Large intestine (tissue), 3 donors: ENCODE measurements at regions not wholly inside any gene's neighbourhood (a gene's known extent, or its start where the extent isn't known, plus 50 kb on each side); places are given as distances from the start of the nearest gene placed in this dataset.
A peak's percentile ranks its signal among the peaks of the same experiment; 100 is the strongest.

ENCODE experiments used
- DNase-seq, 2 donors: peaks; one replicate each; pipeline versions ENCODE4 v3.0.0 to v3.0.0-alpha.2; 2013
- H3K27ac ChIP-seq: one replicate; pipeline ENCODE4 v1.5.1; 2013; ENCODE audit warnings: low read length
- H3K27me3 ChIP-seq: 2 replicates; pipeline ENCODE4 v1.6.1; 2013; ENCODE audit warnings: low read length; ENCODE audit not compliant: control insufficient read depth, insufficient read depth
- H3K36me3 ChIP-seq: 2 replicates; pipeline ENCODE4 v1.6.1; 2013; ENCODE audit warnings: low read length; ENCODE audit not compliant: control insufficient read depth, insufficient read depth
- H3K4me1 ChIP-seq: one replicate; pipeline ENCODE4 v1.6.1; 2013; ENCODE audit warnings: low read length; ENCODE audit not compliant: control insufficient read depth, insufficient read depth
- H3K4me3 ChIP-seq: one replicate; pipeline ENCODE4 v1.5.1; 2013; ENCODE audit warnings: low read length
- H3K9me3 ChIP-seq: one replicate; pipeline ENCODE4 v1.6.1; 2013; ENCODE audit warnings: mild to moderate bottlenecking, low read depth, low read length, moderate library complexity; ENCODE audit not compliant: control insufficient read depth
- WGBS: methylation state at CpG from one replicate; pipeline ENCODE4 v1.1.5; 2013; ENCODE audit warnings: low lambda C conversion rate; ENCODE audit not compliant: insufficient coverage; 5-methylcytosine and 5-hydroxymethylcytosine counted together

DNA sequence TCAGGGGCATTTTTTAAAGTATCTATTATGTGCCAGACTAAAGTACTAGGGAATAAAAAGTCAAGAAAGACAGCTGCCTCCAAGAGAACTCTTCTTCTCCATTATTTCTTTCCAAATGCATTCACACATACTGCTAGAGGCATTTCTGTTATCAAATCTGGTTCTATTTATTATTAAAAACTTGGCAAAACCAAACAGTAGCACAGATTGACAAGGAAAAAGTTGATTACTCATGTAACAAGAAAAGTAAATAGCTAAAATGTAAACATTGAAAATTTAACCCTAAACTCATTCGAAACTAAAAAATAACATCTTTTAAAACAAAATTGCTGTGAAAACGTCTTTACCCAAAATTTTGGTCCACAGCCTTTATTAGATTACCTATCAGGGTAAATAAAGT lies 132.9 kb upstream of the GUCY1A2 start:
- Histone ChIP-seq H3K4me1 (no peaks in the 10 kb centered on the region), H3K27ac (no peak overlapping the region), H3K36me3 (no peaks in the 10 kb centered on the region), H3K4me3 (no peak overlapping the region), H3K27me3 (no peaks in the 10 kb centered on the region), H3K9me3 (no peaks in the 10 kb centered on the region)
- no peak for DNase-seq
- WGBS = 93% methylated on average over 2 of the region's 2 CpGs

- WGBS = no CpG with 5 or more reads among the region's 3 CpGs
- H3K9me3 ChIP-seq = no peaks in the 10 kb centered on the region
- H3K27me3 ChIP-seq = no peaks in the 10 kb centered on the region
- no peak for DNase-seq
- H3K4me1 ChIP-seq = no peaks in the 10 kb centered on the region
- no peak overlapping the region for H3K4me3 ChIP-seq
- no peak overlapping the region for H3K27ac ChIP-seq
- no peaks in the 10 kb centered on the region for H3K36me3 ChIP-seq
These were observed 122.7 kb upstream of the GUCY1A2 start for GRCh38 chr11:107140983-107141382.

DNA sequence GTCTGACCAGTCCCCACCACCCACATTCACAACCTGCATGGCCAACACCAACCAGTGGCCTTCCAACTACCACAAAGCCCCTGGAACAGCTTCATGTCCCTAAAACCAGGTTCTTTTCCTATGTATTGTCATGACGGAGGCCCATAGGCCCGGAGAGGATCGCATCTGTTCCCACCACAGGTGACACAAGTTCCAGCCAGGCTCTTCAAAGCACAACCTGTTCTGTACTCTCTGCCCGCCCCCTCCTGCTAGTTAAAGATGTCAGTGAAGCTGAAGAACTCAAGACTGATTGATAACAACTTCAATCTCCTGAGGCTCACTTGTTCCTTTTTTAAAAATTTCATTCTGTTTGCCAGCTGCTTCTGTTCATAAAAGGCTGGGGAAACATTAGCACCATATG lies 121.1 kb upstream of the GUCY1A2 start:
- no CpG with 5 or more reads among the region's 4 CpGs for WGBS
- Histone ChIP-seq H3K27ac (no peak overlapping the region), H3K36me3 (no peaks in the 10 kb centered on the region), H3K4me3 (no peak overlapping the region), H3K27me3 (no peaks in the 10 kb centered on the region), H3K4me1 (no peaks in the 10 kb centered on the region), H3K9me3 (no peaks in the 10 kb centered on the region)
- DNase-seq = no peak

GRCh38 chr11:107136892-107137291 lies 118.6 kb upstream of the GUCY1A2 start:
- no peak overlapping the region for H3K4me3 ChIP-seq
- no peak for DNase-seq
- H3K4me1 ChIP-seq = peaks cover 8% of the 10 kb centered on the region
- H3K27me3 ChIP-seq = no peaks in the 10 kb centered on the region
- H3K27ac ChIP-seq = no peak overlapping the region
- no peaks in the 10 kb centered on the region for H3K9me3 ChIP-seq
- H3K36me3 ChIP-seq = no peaks in the 10 kb centered on the region
- no CpG with 5 or more reads among the region's 2 CpGs for WGBS

DNA sequence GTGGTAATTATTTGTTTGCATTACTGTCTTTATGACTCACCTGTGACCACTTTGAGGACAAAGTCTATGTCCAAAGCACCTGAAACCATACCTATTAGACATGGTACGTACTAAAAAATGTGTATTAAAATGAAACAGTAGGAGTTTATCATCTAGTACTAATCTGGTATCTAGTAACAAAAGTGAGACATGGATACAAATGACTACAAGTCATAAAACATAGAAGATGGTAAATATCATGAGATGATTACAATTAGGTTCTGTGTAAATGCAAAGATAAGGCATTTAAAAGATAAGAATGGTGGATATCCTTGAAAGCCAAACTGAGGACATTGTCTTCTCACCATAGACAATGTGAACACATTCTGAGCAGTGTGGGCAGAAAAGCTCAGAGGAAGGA lies 113.5 kb upstream of the GUCY1A2 start:
- peak; percentile 44 to 82 for DNase-seq
- no peaks in the 10 kb centered on the region for H3K27me3 ChIP-seq
- no CpG with 5 or more reads among the region's 1 CpG for WGBS

GRCh38 chr11:107123022-107123421 lies 104.7 kb upstream of the GUCY1A2 start:
- H3K27ac ChIP-seq = no peak overlapping the region
- WGBS = no CpG with 5 or more reads among the region's 1 CpG
- no peaks in the 10 kb centered on the region for H3K36me3 ChIP-seq
- no peak overlapping the region for H3K4me3 ChIP-seq
- peaks cover 3% of the 10 kb centered on the region for H3K9me3 ChIP-seq
- H3K4me1 ChIP-seq = no peaks in the 10 kb centered on the region
- H3K27me3 ChIP-seq = no peaks in the 10 kb centered on the region
- no peak for DNase-seq

More for the DNA sequence above, 113.5 kb upstream of the GUCY1A2 start:
- Histone ChIP-seq H3K9me3 (no peaks in the 10 kb centered on the region), H3K4me3 (no peak overlapping the region), H3K27ac (peak overlapping the region; percentile 45), H3K4me1 (peaks cover 11% of the 10 kb centered on the region), H3K36me3 (no peaks in the 10 kb centered on the region)

DNA sequence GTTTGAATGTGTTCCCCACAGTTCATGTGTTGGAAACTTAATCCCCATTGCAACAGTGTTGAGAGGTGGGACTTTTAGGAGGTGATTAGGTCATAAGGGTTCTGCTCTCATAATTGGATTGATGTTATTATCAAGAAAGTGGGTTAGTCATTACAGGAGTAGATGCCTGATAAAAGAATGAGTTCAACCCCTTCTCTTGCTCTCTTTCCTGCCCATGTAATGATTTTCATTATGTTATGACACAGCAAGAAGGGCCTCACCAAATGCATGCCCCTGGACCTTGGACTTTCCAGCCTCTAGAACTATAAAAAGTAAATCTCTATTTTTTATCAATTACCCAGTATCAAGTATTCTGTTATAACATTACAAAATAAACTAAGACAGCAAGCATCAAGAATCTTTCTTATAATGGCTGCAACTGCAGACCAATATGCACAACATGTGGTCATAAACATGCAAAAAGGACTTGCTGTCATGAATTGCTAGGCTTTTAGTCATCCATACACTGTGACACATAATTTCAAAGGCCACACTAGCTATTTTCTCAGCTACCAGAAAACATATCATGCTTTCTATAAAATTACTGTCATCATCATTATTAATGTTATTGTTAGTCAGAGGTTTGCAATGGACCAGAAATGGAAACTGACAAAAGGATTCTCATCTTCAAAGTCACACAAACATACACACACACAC lies 99.9 kb upstream of the GUCY1A2 start:
- no peaks in the 10 kb centered on the region for H3K4me1 ChIP-seq
- H3K27ac ChIP-seq = peak overlapping the region; percentile 20
- H3K9me3 ChIP-seq = no peaks in the 10 kb centered on the region
- no peaks in the 10 kb centered on the region for H3K27me3 ChIP-seq
- H3K36me3 ChIP-seq = no peaks in the 10 kb centered on the region
- peak in 1 of 2 donors; percentile 55 for DNase-seq
- no peak overlapping the region for H3K4me3 ChIP-seq

DNA sequence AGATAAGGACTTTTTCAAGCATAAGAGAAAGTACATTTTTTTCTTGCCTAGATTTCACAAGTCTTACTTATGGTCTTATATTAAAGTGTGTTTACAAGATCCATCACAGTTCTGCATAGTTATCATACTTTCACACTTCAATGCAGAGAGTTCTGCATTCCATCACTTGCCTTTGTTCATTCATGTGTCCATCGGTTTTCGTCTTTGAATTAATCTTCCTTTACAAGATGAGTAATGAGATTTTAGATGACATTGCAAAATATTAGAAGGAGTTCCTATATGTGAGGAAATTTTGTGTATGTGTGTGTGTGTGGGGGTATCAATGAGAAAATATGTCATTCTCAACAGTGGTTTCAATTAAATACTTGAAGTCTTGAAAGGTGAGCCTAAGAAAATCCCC lies 98.1 kb upstream of the GUCY1A2 start:
- Histone ChIP-seq H3K4me3 (no peak overlapping the region), H3K4me1 (no peaks in the 10 kb centered on the region), H3K27ac (no peak overlapping the region), H3K9me3 (no peaks in the 10 kb centered on the region), H3K36me3 (no peaks in the 10 kb centered on the region), H3K27me3 (no peaks in the 10 kb centered on the region)
- no peak for DNase-seq
- WGBS = 86% methylated on average over 2 of the region's 2 CpGs

DNA sequence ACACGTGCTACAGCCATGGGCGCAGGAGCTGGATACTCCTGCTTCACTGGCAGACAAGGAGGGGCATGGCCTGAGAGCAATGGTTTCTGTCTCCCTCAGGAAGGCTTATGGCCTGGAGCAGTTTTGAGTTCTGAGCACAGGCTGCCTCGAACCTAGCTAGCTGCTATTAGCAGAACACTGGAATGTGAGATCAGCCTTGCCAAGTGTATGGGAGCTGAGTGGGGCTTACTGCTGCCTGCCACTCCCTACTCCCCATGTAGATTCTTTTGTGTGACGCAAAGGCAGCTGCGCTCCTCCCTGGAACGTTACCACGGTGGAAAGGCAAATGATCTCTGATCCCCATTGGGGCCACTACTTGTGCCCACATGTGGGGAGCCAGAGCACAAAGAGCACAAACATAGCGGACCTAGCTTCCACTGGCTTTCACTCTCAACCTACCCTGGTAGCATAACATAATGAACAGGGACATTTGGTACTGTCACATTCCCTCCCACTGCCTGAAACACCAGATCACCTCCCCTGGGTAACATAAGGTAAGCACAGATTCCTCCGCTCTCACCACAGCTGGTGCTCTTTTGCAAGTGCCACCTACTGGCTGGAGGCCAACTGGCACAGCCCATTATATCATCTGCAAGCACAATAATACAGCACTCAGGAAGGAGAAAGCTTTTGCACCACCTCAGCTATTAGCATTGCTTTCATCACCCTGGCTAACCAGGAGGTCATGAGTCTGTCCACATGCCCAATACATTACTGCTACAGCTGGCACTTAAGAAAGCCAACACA lies 84.6 kb upstream of the GUCY1A2 start:
- Histone ChIP-seq H3K27me3 (no peaks in the 10 kb centered on the region), H3K27ac (no peak overlapping the region), H3K4me3 (no peak overlapping the region), H3K4me1 (no peaks in the 10 kb centered on the region), H3K36me3 (no peaks in the 10 kb centered on the region), H3K9me3 (no peaks in the 10 kb centered on the region)
- no CpG with 5 or more reads among the region's 9 CpGs for WGBS
- DNase-seq = no peak

DNA sequence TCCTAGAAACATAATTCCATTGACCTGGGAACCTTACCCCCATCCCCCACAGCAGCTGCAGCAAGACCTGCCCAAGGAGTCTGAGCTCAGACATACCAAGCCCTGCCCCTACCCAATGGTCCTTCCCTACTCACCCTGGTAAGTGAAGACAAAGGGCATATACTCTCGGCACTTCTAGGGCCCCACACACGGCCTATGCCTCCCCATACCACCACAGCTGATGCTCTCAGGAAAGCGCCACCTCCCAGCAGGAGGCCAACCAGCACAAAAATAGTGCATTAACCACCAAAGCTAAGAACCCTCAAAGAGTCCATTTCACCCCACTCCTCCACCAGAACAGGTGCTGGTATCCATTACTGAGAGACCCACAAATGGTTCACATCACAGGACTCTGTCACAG lies 74.4 kb upstream of the GUCY1A2 start:
- Histone ChIP-seq H3K4me3 (no peak overlapping the region), H3K9me3 (no peaks in the 10 kb centered on the region), H3K4me1 (no peaks in the 10 kb centered on the region), H3K36me3 (no peaks in the 10 kb centered on the region), H3K27me3 (no peaks in the 10 kb centered on the region), H3K27ac (no peak overlapping the region)
- no CpG with 5 or more reads among the region's 3 CpGs for WGBS
- no peak for DNase-seq

DNA sequence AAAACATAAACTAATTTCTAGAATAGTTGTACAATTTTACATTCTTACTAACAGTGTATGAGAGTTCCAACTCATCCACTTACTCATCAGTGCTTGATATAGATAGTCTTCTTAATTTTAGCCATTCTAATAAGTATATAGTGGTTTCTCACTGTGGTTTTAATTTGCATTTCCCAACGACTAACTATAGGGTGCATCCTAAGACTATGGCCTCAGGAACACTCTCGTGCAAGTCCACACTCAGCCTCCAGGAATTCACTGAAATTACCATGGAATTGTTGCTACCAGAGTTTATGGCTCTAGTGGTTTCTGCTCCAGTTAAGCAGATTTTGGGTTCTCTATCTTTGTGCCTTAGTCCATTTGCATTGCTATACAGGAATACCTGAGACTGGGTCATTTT lies 60.1 kb upstream of the GUCY1A2 start:
- Histone ChIP-seq H3K4me3 (no peak overlapping the region), H3K9me3 (peaks cover 4% of the 10 kb centered on the region), H3K36me3 (no peaks in the 10 kb centered on the region), H3K27ac (no peak overlapping the region), H3K27me3 (no peaks in the 10 kb centered on the region), H3K4me1 (no peaks in the 10 kb centered on the region)
- DNase-seq = no peak
- WGBS = no CpG with 5 or more reads among the region's 2 CpGs
